BE2C (cell line): ENCODE measurements at regions not wholly inside any gene's neighbourhood (a gene's known extent, or its start where the extent isn't known, plus 50 kb on each side); places are given as distances from the start of the nearest gene placed in this dataset.

Source experiments
- DNase-seq: peaks from one replicate; pipeline ENCODE4 v3.0.0-alpha.2; 2020
- H3K27me3 ChIP-seq: fragments of 250-450 bp; sonication (Bioruptor Pico); 2 replicates; pipeline ENCODE4 v1.5.1; 2020; ENCODE audit warnings: mild to moderate bottlenecking
- H3K36me3 ChIP-seq: fragments of 250-450 bp; sonication (Bioruptor Pico); 2 replicates; pipeline ENCODE4 v1.5.1; 2020; ENCODE audit warnings: mild to moderate bottlenecking
- H3K4me1 ChIP-seq: fragments of 250-450 bp; sonication (Bioruptor Pico); 2 replicates; pipeline ENCODE4 v1.5.1; 2020
- H3K4me3 ChIP-seq: 2 replicates; pipeline ENCODE4 v1.5.1; 2011; ENCODE audit warnings: low read depth, low read length
- H3K9me3 ChIP-seq: fragments of 250-450 bp; sonication (Bioruptor Pico); 2 replicates; pipeline ENCODE4 v1.5.1; 2020
- TF ChIP-seq, protein P1 (sequence below): IDR thresholded peaks from 2 replicates; pipeline ENCODE4 v1.5.1; 2012; ENCODE audit warnings: mild to moderate bottlenecking, low read depth, low read length

- Histone ChIP-seq H3K4me1 (peaks cover 60% of the 10 kb centered on the region), H3K4me3 (no peak overlapping the region), H3K27me3 (no peaks in the 10 kb centered on the region), H3K9me3 (no peaks in the 10 kb centered on the region), H3K36me3 (no peaks in the 10 kb centered on the region)
- peak; percentile 86 for DNase-seq
- TF ChIP-seq, protein P1, sequence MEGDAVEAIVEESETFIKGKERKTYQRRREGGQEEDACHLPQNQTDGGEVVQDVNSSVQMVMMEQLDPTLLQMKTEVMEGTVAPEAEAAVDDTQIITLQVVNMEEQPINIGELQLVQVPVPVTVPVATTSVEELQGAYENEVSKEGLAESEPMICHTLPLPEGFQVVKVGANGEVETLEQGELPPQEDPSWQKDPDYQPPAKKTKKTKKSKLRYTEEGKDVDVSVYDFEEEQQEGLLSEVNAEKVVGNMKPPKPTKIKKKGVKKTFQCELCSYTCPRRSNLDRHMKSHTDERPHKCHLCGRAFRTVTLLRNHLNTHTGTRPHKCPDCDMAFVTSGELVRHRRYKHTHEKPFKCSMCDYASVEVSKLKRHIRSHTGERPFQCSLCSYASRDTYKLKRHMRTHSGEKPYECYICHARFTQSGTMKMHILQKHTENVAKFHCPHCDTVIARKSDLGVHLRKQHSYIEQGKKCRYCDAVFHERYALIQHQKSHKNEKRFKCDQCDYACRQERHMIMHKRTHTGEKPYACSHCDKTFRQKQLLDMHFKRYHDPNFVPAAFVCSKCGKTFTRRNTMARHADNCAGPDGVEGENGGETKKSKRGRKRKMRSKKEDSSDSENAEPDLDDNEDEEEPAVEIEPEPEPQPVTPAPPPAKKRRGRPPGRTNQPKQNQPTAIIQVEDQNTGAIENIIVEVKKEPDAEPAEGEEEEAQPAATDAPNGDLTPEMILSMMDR, result no peak
Measured at GRCh38 chr3:159829539-159830227, 159.0 kb upstream of the IL12A start.

DNA sequence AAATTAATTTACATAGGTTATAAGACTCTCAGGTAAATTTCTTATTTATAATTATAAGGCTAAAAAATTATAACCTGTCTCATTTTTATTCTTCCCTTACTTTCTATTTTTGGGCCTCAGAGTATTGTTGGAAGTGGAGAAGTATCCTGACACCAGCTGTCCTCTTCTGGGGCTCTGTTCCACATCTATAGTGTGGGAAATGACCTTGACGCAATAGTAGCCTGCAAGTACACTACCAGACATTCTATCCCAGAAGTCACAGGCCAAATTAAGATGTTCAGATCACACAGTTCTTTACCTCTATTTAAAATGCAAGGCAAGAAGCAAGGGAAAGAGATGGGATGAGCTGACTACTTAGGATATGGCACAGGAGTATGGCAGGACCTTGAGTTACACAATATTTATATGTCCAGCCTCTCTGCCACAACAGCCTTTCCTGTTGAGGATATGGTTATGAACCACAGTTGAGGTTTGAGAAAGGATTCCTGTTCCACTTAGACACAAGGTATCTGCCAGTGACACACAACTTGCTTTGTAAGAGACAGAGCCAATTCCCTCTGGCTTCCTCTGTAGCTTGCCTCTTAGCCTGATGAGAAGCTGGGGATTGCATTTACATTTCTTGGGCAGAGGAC is 158.0 kb upstream of the IL12A start:
- TF ChIP-seq, protein P1, result no peak
- no peaks in the 10 kb centered on the region for H3K27me3 ChIP-seq
- H3K9me3 ChIP-seq, result no peaks in the 10 kb centered on the region
- no peak overlapping the region for H3K4me3 ChIP-seq
- H3K4me1 ChIP-seq, result peaks cover 51% of the 10 kb centered on the region
- H3K36me3 ChIP-seq, result no peaks in the 10 kb centered on the region
- DNase-seq, result no peak

- no peaks in the 10 kb centered on the region for H3K9me3 ChIP-seq
- peaks cover 43% of the 10 kb centered on the region for H3K4me1 ChIP-seq
- no peaks in the 10 kb centered on the region for H3K36me3 ChIP-seq
- TF ChIP-seq, protein P1, result no peak
- no peaks in the 10 kb centered on the region for H3K27me3 ChIP-seq
- no peak for DNase-seq
- H3K4me3 ChIP-seq, result no peak overlapping the region
Measured at GRCh38 chr3:159831466-159831865, 157.2 kb upstream of the IL12A start.

DNA sequence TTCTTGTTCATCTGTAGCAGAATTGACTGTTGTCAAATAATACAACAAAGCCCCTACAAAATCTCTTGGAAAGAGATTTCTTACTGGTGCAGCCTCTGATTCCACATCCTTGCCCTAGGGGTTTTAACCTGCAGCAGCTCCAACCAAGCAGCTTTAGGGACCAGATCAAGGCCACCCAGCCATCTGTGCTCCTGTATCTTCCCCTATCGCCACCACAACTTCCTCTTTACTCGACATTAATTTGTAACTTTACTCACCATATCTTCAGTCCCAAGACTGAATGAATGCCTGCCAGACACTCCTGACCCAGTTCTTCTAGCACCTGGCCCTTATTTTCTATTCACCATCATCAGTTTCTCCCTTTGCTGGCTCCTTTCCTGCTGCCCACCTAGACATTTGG is 156.6 kb upstream of the IL12A start:
- Histone ChIP-seq H3K27me3 (no peaks in the 10 kb centered on the region), H3K9me3 (no peaks in the 10 kb centered on the region), H3K36me3 (no peaks in the 10 kb centered on the region), H3K4me3 (no peak overlapping the region), H3K4me1 (peaks cover 40% of the 10 kb centered on the region)
- TF ChIP-seq, protein P1, result no peak
- DNase-seq, result peak; percentile 37

GRCh38 chr3:159835126-159835525 is 153.5 kb upstream of the IL12A start:
- no peak overlapping the region for H3K4me3 ChIP-seq
- no peaks in the 10 kb centered on the region for H3K9me3 ChIP-seq
- peaks cover 25% of the 10 kb centered on the region for H3K4me1 ChIP-seq
- TF ChIP-seq, protein P1, result no peak
- no peak for DNase-seq
- H3K27me3 ChIP-seq, result no peaks in the 10 kb centered on the region
- H3K36me3 ChIP-seq, result no peaks in the 10 kb centered on the region

DNA sequence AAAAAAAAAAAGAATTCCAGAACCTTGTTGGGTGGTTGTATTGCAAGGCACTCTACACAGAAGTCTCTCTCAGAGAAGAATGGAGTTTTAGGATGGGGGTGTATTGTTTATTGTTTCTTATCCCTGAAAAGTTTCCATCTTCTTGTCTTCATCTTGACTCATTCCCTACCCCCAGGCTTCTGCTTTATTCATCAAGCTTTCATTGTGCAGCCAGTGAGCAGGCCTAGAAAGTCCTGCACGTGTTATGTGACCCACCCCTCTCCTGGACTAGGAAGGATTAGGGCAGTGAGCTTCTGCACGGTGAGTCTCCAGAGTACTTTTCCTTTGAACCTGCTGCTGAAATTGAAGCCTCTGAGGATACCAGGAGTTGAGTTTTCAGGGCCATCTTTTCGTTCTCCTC is 150.9 kb upstream of the IL12A start:
- peaks cover 3% of the 10 kb centered on the region; the same call in 1 of the 2 replicates for H3K36me3 ChIP-seq
- no peaks in the 10 kb centered on the region for H3K27me3 ChIP-seq
- no peaks in the 10 kb centered on the region for H3K9me3 ChIP-seq
- no peaks in the 10 kb centered on the region; the same call in none of the 2 replicates for H3K4me1 ChIP-seq
- no peak overlapping the region for H3K4me3 ChIP-seq
- TF ChIP-seq, protein P1, result no peak
- no peak for DNase-seq
